IgD-negative memory B cell (primary cell): ENCODE measurements at regions not wholly inside any gene's neighbourhood (a gene's known extent, or its start where the extent isn't known, plus 50 kb on each side); places are given as distances from the start of the nearest gene placed in this dataset.

Experiments
- H3K27ac Mint-ChIP-seq, 3 donors: one replicate each; pipeline ENCODE4 v1.8.0; 2020 to 2022; ENCODE audit warnings: mild to moderate bottlenecking in 3 of 3, mixed read lengths in 3 of 3, moderate library complexity in 1 of 3
- H3K27me3 Mint-ChIP-seq: one replicate; pipeline ENCODE4 v1.8.0; 2021; ENCODE audit warnings: mixed read lengths
- H3K36me3 Mint-ChIP-seq: one replicate; pipeline ENCODE4 v1.8.0; 2020; ENCODE audit warnings: mild to moderate bottlenecking, mixed read lengths
- H3K4me1 Mint-ChIP-seq, 3 donors: one replicate each; pipeline ENCODE4 v1.8.0; 2020 to 2022; ENCODE audit warnings: mixed read lengths in 3 of 3, mild to moderate bottlenecking in 1 of 3
- H3K4me3 Mint-ChIP-seq, 4 donors: one replicate each; pipeline ENCODE4 v1.8.0; 2020 to 2022; ENCODE audit warnings: mild to moderate bottlenecking in 4 of 4, mixed read lengths in 4 of 4, moderate library complexity in 3 of 4
- H3K9me3 Mint-ChIP-seq, 3 donors: one replicate each; pipeline ENCODE4 v1.8.0; 2020 to 2021; ENCODE audit warnings: mixed read lengths in 3 of 3, mild to moderate bottlenecking in 1 of 3

DNA sequence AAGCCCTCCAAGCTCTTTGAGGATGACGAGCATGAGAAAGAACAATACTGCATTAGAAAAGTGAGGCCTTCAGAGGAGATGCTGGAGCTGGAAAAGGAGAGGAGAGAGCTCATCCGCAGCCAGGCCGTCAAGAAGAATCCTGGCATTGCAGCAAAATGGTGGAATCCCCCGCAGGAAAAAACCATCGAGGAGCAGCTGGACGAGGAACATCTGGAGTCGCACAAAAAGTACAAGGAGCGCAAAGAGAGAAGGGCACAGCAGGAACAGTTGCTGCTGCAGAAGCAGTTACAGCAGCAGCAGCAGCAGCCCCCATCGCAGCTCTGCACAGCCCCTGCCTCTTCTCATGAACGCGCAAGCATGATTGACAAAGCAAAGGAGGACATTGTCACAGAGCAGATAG is 71.2 kb downstream of the C9orf152 start:
- no peaks in the 10 kb centered on the region for H3K9me3 Mint-ChIP-seq
- H3K36me3 Mint-ChIP-seq: peaks cover 11% of the 10 kb centered on the region
- no peaks in the 10 kb centered on the region for H3K27me3 Mint-ChIP-seq
- H3K4me1 Mint-ChIP-seq: peaks cover 44 to 70% (median 61%) of the 10 kb centered on the region in 3 donors
- H3K27ac Mint-ChIP-seq: peak overlapping the region; percentile 30 to 87 (median 67)
- peak overlapping the region in 1 of 4 donors; percentile 58 for H3K4me3 Mint-ChIP-seq

DNA sequence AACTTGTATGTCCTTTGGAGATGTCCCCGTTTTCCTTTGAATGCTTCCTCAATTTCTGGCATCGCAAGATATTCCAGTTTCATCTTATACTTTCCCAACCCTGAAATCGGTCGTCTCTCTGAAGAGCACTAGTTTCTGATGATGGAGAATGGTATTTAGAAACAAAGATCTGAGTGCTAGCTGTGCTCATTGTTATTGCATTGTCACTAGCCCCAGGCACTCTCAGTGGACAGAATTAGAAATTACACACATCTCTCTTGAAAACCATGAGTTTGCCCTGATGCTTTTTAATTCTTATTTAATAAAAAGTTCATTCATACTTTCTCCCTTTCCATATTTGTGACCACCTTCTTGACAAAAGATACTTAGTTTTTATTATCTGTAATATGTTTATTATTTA is 67.7 kb downstream of the C9orf152 start:
- peaks cover 53 to 74% (median 61%) of the 10 kb centered on the region in 3 donors for H3K4me1 Mint-ChIP-seq
- peaks cover 13% of the 10 kb centered on the region for H3K36me3 Mint-ChIP-seq
- H3K9me3 Mint-ChIP-seq: no peaks in the 10 kb centered on the region
- H3K27ac Mint-ChIP-seq: no peak overlapping the region
- no peak overlapping the region for H3K4me3 Mint-ChIP-seq
- H3K27me3 Mint-ChIP-seq: no peaks in the 10 kb centered on the region

DNA sequence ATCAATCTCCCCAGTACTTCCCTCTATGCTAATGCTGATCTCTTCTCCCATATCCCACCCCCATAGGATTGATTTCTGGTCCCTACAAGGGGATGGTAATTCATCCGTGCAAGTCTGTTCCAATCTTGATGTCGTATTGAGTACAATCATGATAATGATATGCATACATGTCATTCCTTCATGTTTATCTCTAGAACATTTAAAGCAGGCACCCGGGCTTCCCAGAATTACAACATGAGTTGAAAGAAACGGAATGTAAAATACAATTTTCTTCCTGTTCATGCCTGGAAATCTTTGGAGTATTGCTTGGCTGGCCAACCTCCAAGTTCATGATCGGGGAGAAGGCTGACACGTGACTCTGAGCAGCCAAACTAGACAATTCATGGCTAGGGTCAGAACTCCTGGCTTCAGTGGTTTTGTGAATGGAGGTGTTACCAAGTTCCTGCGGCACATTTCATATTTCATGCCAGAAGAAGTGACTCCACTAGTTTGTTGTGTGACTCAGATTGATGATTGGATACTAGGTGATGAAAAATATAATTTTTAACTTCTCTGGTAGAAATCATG is 66.6 kb downstream of the C9orf152 start:
- peaks cover 49 to 74% (median 52%) of the 10 kb centered on the region in 3 donors for H3K4me1 Mint-ChIP-seq
- peak overlapping the region in 2 of 3 donors; percentile 2 to 22 for H3K27ac Mint-ChIP-seq
- H3K36me3 Mint-ChIP-seq: peaks cover 14% of the 10 kb centered on the region
- H3K27me3 Mint-ChIP-seq: no peaks in the 10 kb centered on the region
- peak overlapping the region in 3 of 4 donors; percentile 31 to 87 (median 33) for H3K4me3 Mint-ChIP-seq
- no peaks in the 10 kb centered on the region for H3K9me3 Mint-ChIP-seq

DNA sequence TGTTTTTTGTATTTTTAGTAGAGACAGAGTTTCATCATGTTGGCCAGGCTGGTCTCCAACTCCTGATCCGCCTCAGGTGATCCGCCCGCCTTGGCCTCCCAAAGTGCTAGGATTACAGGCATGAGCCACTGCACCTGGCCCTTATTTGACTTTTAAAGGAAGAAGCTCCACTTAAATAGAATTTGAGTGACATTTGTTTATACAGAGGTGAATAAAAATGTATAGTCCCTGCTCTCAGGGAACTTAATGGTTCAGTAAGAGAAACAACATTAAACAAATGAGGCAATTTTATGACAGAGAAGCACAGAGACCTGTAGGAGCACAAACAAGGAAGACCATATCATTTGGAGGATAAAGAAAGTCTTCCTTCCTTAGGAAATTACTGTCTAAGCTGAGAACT is 65.7 kb downstream of the C9orf152 start:
- peak overlapping the region; percentile 2 to 78 (median 47) for H3K27ac Mint-ChIP-seq
- H3K36me3 Mint-ChIP-seq: peaks cover 19% of the 10 kb centered on the region
- H3K27me3 Mint-ChIP-seq: no peaks in the 10 kb centered on the region
- peak overlapping the region; percentile 56 to 87 (median 66) for H3K4me3 Mint-ChIP-seq
- H3K9me3 Mint-ChIP-seq: no peaks in the 10 kb centered on the region
- peaks cover 51 to 76% (median 55%) of the 10 kb centered on the region in 3 donors for H3K4me1 Mint-ChIP-seq

DNA sequence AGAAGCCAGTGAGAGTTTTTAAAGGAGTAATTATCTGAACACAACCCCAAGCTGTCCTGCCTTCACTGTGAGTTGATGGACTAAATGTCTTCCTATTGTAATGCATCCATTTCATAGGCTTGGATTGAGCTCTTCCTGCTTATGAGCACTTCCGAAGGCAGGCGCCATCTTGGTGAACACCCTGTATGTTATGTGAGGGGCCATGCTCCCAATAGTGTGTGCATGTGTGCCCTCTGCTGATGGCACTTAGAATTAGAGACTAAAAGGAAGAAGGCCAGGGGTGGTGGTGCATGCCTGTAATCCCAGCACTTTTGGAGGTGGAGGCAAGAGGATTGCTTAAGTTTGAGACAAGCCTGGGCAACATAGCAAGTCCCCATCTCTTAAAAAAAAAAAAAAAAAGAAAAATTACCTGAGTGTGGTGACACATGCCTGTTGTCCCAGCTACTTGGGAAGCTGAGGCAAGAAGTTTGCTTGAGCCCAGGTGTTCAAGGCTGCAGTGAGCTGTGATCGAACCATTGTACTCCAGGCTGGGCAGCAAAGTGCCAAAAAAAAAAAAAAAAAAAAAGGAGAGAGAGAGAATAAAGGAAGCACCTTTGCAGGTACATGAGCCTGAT is 65.0 kb downstream of the C9orf152 start:
- no peaks in the 10 kb centered on the region for H3K27me3 Mint-ChIP-seq
- peaks cover 19% of the 10 kb centered on the region for H3K36me3 Mint-ChIP-seq
- H3K9me3 Mint-ChIP-seq: no peaks in the 10 kb centered on the region
- H3K27ac Mint-ChIP-seq: peak overlapping the region; percentile 47 to 86 (median 78)
- peaks cover 56 to 78% (median 61%) of the 10 kb centered on the region in 3 donors for H3K4me1 Mint-ChIP-seq
- H3K4me3 Mint-ChIP-seq: peak overlapping the region; percentile 59 to 87 (median 72)

DNA sequence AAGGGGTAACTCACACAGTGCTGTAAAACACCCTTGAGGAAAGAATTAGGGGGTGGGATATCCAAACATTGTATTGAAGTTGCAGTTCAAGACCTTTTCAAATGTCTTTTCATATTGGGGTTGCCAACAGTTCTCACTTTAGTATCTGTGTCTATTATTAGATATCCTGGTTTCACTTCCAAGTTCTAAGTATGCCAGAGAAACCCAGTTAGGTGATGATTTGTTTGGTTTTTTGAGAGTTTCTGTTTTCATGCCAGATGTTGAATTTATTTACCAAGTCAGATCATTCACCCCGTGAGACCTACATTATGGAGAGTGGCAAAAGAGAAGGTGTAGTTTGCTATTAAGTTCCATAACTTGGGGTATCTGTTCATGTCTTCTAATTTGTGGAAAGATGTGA is 64.5 kb downstream of the C9orf152 start:
- Mint-ChIP-seq H3K27ac (peak overlapping the region; percentile 47 to 86 (median 78)), H3K27me3 (no peaks in the 10 kb centered on the region), H3K4me3 (peak overlapping the region; percentile 58 to 87 (median 72)), H3K4me1 (peaks cover 61 to 80% (median 66%) of the 10 kb centered on the region in 3 donors), H3K36me3 (peaks cover 19% of the 10 kb centered on the region), H3K9me3 (no peaks in the 10 kb centered on the region)

DNA sequence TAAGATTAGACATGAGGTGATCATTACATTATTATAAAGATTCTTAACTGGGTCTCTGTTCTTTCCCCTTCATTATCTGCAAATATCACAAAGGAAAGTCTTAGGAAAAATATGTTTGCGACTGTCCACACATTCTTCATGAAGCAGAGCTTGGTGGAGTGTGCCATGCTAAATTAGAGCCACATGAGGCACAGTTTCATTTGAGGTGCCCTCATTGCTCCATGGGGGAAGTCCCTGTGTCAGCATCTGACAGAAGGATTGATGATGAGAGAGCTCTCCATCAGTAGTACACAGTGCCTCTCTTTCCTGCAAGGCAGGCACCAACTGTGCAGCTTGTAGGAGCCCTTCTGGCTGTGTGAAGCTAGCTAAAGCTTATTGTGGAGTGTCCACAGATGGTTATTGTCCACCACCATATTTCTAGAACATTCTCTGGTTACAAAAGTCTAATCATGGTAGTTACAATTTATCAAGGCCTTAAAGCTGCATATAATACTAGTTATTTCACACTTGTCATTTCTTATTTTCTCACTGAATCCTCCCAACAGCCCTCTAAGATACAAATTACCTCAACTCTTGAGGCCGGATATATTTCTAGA is 63.9 kb downstream of the C9orf152 start:
- Mint-ChIP-seq H3K4me3 (peak overlapping the region; percentile 58 to 87 (median 72)), H3K27ac (peak overlapping the region; percentile 47 to 86 (median 78)), H3K9me3 (no peaks in the 10 kb centered on the region), H3K27me3 (no peaks in the 10 kb centered on the region), H3K36me3 (peaks cover 16% of the 10 kb centered on the region), H3K4me1 (peaks cover 61 to 80% (median 66%) of the 10 kb centered on the region in 3 donors)

DNA sequence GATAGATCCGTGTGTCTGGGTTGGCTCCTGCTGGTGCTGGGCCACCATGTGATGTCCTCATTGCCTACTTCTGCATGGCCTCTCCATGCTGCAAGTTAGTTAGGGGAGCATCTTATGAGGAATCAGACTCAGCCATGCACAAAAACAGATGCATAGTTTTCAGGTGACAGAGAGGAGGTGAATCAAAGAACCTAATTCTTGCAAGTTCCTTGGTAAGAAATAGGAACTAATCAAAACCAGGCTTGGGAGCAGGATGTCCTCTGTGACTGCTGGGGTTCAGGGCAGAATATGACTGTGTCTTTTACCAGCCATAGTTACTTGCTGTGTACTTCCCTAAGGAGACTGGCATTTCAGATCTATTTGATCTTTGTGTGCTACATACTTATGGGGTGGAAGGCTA is 61.6 kb downstream of the C9orf152 start:
- peaks cover 21% of the 10 kb centered on the region for H3K36me3 Mint-ChIP-seq
- H3K27me3 Mint-ChIP-seq: no peaks in the 10 kb centered on the region
- H3K27ac Mint-ChIP-seq: peak overlapping the region; percentile 79 to 93 (median 91)
- H3K4me3 Mint-ChIP-seq: peak overlapping the region; percentile 23 to 83 (median 70)
- H3K4me1 Mint-ChIP-seq: peaks cover 61 to 82% (median 71%) of the 10 kb centered on the region in 3 donors
- H3K9me3 Mint-ChIP-seq: peaks cover 0 to 5% (median 3%) of the 10 kb centered on the region in 3 donors

DNA sequence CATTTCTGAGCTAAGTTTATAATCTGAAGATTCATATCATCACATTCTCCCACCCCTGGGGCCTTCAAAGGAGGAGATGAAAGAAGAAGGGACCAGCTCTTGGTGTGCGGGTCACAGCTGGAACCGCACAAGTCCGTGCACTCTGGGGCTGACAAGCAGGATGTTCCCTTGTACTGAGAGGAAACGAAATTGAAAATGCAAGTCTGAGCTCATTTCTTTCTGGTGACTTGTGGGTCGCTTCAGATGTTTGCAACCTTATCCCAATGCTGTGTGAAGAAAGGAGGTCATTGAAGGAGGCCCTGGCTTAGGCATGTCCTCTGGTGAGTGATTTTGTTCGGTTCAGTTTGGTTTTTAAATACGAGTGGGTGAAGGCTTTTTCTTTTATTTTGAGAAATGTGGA is 59.6 kb downstream of the C9orf152 start:
- Mint-ChIP-seq H3K4me3 (peak overlapping the region; percentile 82 to 95 (median 90)), H3K9me3 (peaks cover 0 to 5% (median 3%) of the 10 kb centered on the region in 3 donors), H3K36me3 (peaks cover 24% of the 10 kb centered on the region), H3K27ac (peak overlapping the region; percentile 64 to 97 (median 92)), H3K27me3 (no peaks in the 10 kb centered on the region), H3K4me1 (peaks cover 66 to 86% (median 71%) of the 10 kb centered on the region in 3 donors)

DNA sequence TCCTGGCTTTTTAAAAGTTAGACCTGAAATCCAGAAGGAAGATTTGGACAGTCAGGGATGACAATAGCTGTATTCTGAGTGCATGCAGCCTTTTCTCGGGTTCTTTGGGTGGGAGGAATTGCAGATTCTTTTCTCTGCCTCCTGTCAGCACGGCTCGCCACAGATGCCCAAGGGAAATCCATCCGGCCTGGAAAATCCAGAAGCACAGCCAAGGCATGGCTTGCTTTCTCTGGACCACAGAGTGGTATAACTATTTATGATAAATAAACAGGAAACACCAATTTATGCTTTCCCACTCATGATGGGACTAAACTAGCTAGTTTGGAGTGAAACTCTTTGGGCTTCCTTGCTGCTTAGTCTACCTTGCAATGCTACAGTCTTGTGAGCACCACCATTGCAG is 59.1 kb downstream of the C9orf152 start:
- Mint-ChIP-seq H3K27me3 (no peaks in the 10 kb centered on the region), H3K27ac (peak overlapping the region; percentile 64 to 97 (median 92)), H3K36me3 (peaks cover 24% of the 10 kb centered on the region), H3K4me3 (peak overlapping the region; percentile 82 to 95 (median 90)), H3K4me1 (peaks cover 62 to 86% (median 71%) of the 10 kb centered on the region in 3 donors), H3K9me3 (peaks cover 0 to 5% (median 3%) of the 10 kb centered on the region in 3 donors)
